IMR-90 (cell line): ENCODE measurements at regions not wholly inside any gene's neighbourhood (a gene's known extent, or its start where the extent isn't known, plus 50 kb on each side); places are given as distances from the start of the nearest gene placed in this dataset.
"Not testable (repeated sequence)": the region's sequence is repeated elsewhere in the genome, so short reads cannot be mapped to it uniquely, and the experiment has no call there.

Source experiments
- ATAC-seq: fragments of 200-7000 bp; cut with Tn5 transposase; 2 replicates; pipeline ENCODE4 v1.9.1; 2020; ENCODE audit warnings: low read depth, mild to moderate bottlenecking, moderate library complexity
- BruUV-seq: library from RNA; stranded (reverse); fragments of 400-500 nt; replicated peaks from 2 replicates; lab custom pipeline; 2021; lab: Mats Ljungman, UMichigan
- CTCF ChIA-PET: fragments of 300-600 bp; formaldehyde crosslinking; extraction: SDS; loops from one replicate; lab custom pipeline; 2021; ENCODE audit warnings: antibody characterized with exemption; lab: Yijun Ruan, JAX
- POLR2A ChIA-PET: fragments of 300-600 bp; sonication (Branson Sonifier 250); formaldehyde crosslinking; loops from one replicate; lab custom pipeline; 2022; ENCODE audit warnings: antibody characterized with exemption; ENCODE audit not compliant: unreplicated experiment; lab: Charles Lee
- DNase-seq: peaks from one replicate; pipeline ENCODE4 v3.0.0; 2013
- H2AFZ ChIP-seq: replicated peaks from 2 replicates; pipeline ENCODE3; 2013; ENCODE audit warnings: low read length, mild to moderate bottlenecking; ENCODE audit not compliant: poor library complexity
- H2AK5ac ChIP-seq: 2 replicates; pipeline ENCODE4 v1.6.1; 2013; ENCODE audit warnings: low read depth, low read length, inconsistent platforms
- H2AK9ac ChIP-seq: replicated peaks from 2 replicates; pipeline ENCODE3; 2013; ENCODE audit warnings: mild to moderate bottlenecking, low read depth, low read length, moderate library complexity; ENCODE audit not compliant: poor library complexity
- H2BK120ac ChIP-seq: 2 replicates; pipeline ENCODE4 v1.6.1; 2013; ENCODE audit warnings: low read depth, low read length, inconsistent platforms
- H2BK15ac ChIP-seq: 3 replicates; pipeline ENCODE4 v1.6.1; 2013; ENCODE audit warnings: low read depth, low read length, inconsistent platforms
- H2BK20ac ChIP-seq: 2 replicates; pipeline ENCODE4 v1.6.1; 2013; ENCODE audit warnings: low read depth, mild to moderate bottlenecking, inconsistent platforms, low read length, moderate library complexity
- H2BK5ac ChIP-seq: 2 replicates; pipeline ENCODE4 v1.6.1; 2013; ENCODE audit warnings: mild to moderate bottlenecking, low read depth, low read length, inconsistent platforms; ENCODE audit not compliant: poor library complexity, severe bottlenecking
- H3K14ac ChIP-seq: replicated peaks from 2 replicates; pipeline ENCODE4 v1.6.1; 2013; ENCODE audit warnings: low read depth, low read length, inconsistent platforms
- H3K18ac ChIP-seq: 2 replicates; pipeline ENCODE4 v1.6.1; 2013; ENCODE audit warnings: low read depth, low read length, control low read depth
- H3K23ac ChIP-seq: 2 replicates; pipeline ENCODE4 v1.6.1; 2013; ENCODE audit warnings: low read depth, low read length, inconsistent platforms
- H3K27ac ChIP-seq: 2 replicates; pipeline ENCODE4 v1.5.1; 2013; ENCODE audit warnings: mild to moderate bottlenecking, control low read depth, low read length; ENCODE audit not compliant: insufficient read depth
- H3K27me3 ChIP-seq: 2 replicates; pipeline ENCODE4 v1.6.1; 2013; ENCODE audit warnings: low read length; ENCODE audit not compliant: control insufficient read depth, insufficient read depth
- H3K36me3 ChIP-seq: 2 replicates; pipeline ENCODE4 v1.6.1; 2013; ENCODE audit warnings: low read length, mixed read lengths; ENCODE audit not compliant: control insufficient read depth, insufficient read depth
- H3K4ac ChIP-seq: 2 replicates; pipeline ENCODE4 v1.6.1; 2013; ENCODE audit warnings: low read depth, low read length, inconsistent platforms
- H3K4me1 ChIP-seq: 2 replicates; pipeline ENCODE4 v1.6.1; 2013; ENCODE audit warnings: low read length, mixed read lengths; ENCODE audit not compliant: control insufficient read depth, insufficient read depth
- H3K4me2 ChIP-seq: 2 replicates; pipeline ENCODE4 v1.6.1; 2013; ENCODE audit warnings: low read depth, mild to moderate bottlenecking, control low read depth, low read length, moderate library complexity
- H3K4me3 ChIP-seq: 2 replicates; pipeline ENCODE4 v1.5.1; 2013; ENCODE audit warnings: low read depth, mild to moderate bottlenecking, control low read depth, low read length, moderate library complexity; ENCODE audit not compliant: insufficient read depth
- H3K56ac ChIP-seq: 2 replicates; pipeline ENCODE4 v1.6.1; 2013; ENCODE audit warnings: low read length, inconsistent platforms; ENCODE audit not compliant: insufficient read depth; ENCODE audit errors: extremely low read depth
- H3K79me1 ChIP-seq, 2 experiments: 2 replicates each; pipeline ENCODE4 v1.6.1; 2013; ENCODE audit warnings: low read length in 2 of 2, inconsistent platforms in 1 of 2, low read depth in 1 of 2
- H3K9ac ChIP-seq: 2 replicates; pipeline ENCODE4 v1.6.1; 2013; ENCODE audit warnings: low read depth, low read length, control low read depth
- H3K9me1 ChIP-seq: 2 replicates; pipeline ENCODE4 v1.6.1; 2013; ENCODE audit warnings: low read length, inconsistent platforms; ENCODE audit not compliant: insufficient read depth
- H3K9me3 ChIP-seq: 2 replicates; pipeline ENCODE4 v1.6.1; 2013; ENCODE audit warnings: low read length; ENCODE audit not compliant: control insufficient read depth, insufficient read depth
- H4K20me1 ChIP-seq: 2 replicates; pipeline ENCODE4 v1.6.1; 2013; ENCODE audit warnings: low read length, inconsistent platforms; ENCODE audit not compliant: insufficient read depth
- H4K5ac ChIP-seq: 2 replicates; pipeline ENCODE4 v1.6.1; 2013; ENCODE audit warnings: mild to moderate bottlenecking, low read depth, low read length, control low read depth
- H4K8ac ChIP-seq, 2 experiments: 2 replicates each; pipeline ENCODE4 v1.6.1; 2013; ENCODE audit warnings: low read depth in 2 of 2, low read length in 2 of 2, control low read depth in 1 of 2, inconsistent platforms in 1 of 2
- H4K91ac ChIP-seq: 2 replicates; pipeline ENCODE4 v1.6.1; 2013; ENCODE audit warnings: low read depth, low read length, inconsistent platforms; ENCODE audit not compliant: insufficient read depth
- WGBS, 2 experiments: methylation state at CpG; one replicate each; pipeline versions ENCODE4 v1.1.5 to v1.1.7; 2013; ENCODE audit warnings: missing lambda C conversion rate in 2 of 2; ENCODE audit not compliant: insufficient read length in 1 of 2; ENCODE audit errors: extremely low coverage in 2 of 2; 5-methylcytosine and 5-hydroxymethylcytosine counted together
- dilution Hi-C: fragments of 300-500 bp; cut with HindIII; formaldehyde crosslinking; loops from one replicate; pipeline ENCODE4 v1.14.3; 2018; ENCODE audit warnings: low sequenced_read_pairs; ENCODE audit not compliant: unreplicated experiment
- in situ Hi-C: fragments of 300-500 bp; cut with MboI; formaldehyde crosslinking; loops from 3 replicates; pipeline ENCODE4 v1.14.3; 2019; ENCODE audit warnings: low sequenced_read_pairs, inconsistent platforms, mixed read lengths
- intact Hi-C: fragments of 100-400 bp; cut with micrococcal nuclease; formaldehyde crosslinking; loops from 2 replicates; pipeline ENCODE4 v1.10.0; 2022

DNA sequence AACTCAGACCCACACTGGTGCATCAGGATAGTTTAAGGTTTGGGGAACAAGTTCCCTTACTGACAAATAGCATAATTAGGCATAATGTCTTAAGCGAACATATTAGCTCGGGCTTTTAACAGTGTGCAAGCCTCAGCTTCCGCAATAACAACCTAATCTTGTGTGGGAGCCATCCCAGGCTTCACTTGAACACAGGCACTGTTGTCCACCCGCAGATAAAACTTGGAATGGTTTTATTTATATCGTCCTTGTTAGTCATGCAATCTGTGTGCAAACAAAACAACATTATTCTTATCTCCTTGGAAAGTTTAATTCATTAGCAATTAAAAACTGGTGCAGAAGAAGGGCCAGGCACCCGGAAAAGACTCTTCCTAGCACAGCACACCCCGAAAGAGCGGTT lies 107.4 kb downstream of the LMO4 start:
- H3K27me3 ChIP-seq, H3K4me1 ChIP-seq, H2AK9ac ChIP-seq, ATAC-seq, H4K91ac ChIP-seq, H3K9me1 ChIP-seq, DNase-seq, H3K4me3 ChIP-seq, CTCF ChIA-PET, POLR2A ChIA-PET, H3K9me3 ChIP-seq, H4K5ac ChIP-seq, dilution Hi-C loops, H3K79me1 ChIP-seq, H4K8ac ChIP-seq, intact Hi-C loops, H4K20me1 ChIP-seq, H2BK15ac ChIP-seq, H3K18ac ChIP-seq, H2BK5ac ChIP-seq, H3K9ac ChIP-seq, H3K23ac ChIP-seq, H3K27ac ChIP-seq, H2AFZ ChIP-seq, H3K36me3 ChIP-seq, in situ Hi-C loops, H2BK120ac ChIP-seq, H3K4me2 ChIP-seq, H3K14ac ChIP-seq, H2BK20ac ChIP-seq, H2AK5ac ChIP-seq, H3K56ac ChIP-seq, H3K4ac ChIP-seq, BruUV-seq: not testable (repeated sequence)
- no CpG with 5 or more reads among the region's 8 CpGs for WGBS, 2 experiments
